HG03039 (cell line): ENCODE measurements at regions not wholly inside any gene's neighbourhood (a gene's known extent, or its start where the extent isn't known, plus 50 kb on each side); places are given as distances from the start of the nearest gene placed in this dataset.

Experiments used
- ATAC-seq: cut with Tn5 transposase; IDR thresholded peaks from one replicate; pipeline ENCODE4 v1.9.1; 2021; ENCODE audit warnings: mild to moderate bottlenecking, moderate library complexity; ENCODE audit not compliant: unreplicated experiment

DNA sequence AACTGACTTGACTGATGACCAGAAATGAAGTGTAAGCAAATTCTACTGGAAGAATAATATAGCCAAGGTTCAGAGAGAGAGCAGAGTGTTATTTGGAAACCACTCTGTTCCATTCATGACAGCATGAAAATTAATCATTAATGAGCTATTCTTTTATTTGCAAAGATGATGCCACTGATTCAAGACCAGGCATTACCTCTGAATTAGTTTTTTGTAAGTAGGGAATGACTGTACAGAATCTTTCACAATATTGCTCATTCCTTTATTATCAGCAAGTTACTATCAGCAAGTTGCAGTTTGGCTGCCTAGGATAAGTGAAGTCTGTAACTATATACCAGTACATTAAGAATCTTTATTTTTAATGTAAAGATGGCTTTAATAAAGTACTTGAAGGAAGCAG, 75.1 kb upstream of the RGMB start:
- ATAC-seq = no peak

DNA sequence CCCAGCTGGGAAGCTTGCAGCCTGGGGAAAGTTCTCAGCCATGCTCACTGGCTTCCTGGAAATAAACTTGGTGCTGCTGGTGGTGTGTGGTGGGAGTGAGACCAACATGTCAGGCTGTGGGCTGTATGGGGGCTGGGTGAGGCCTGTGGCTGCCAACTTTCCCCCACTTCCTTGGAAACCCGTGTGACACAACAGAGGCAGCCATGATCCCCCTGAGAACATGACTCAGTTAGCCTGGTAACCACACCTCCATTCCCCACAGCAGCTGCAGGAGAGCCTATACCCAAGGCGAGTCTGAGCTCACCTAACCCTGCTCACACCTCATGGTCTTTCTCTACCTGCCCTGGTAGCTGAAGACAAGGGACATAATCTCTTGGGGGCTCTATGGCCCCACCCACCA, 72.7 kb upstream of the RGMB start:
- ATAC-seq = no peak

DNA sequence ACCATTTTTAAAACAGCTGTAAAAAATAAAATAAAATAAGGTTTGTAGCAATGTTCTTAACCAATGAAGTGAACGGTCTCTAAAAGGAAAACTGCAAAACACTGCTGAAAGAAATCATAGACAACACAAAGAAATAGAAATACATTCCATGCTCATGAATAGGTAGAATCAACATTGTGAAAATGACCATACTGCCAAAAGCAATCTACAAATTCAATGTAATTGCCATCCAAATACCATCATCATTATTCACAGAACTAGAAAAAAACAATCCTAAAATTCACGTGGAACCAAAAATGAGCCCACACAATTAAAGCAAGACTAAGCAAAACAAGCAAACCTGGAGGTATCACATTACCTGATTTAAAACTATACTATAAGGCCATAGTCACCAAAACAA, 67.6 kb upstream of the RGMB start:
- no peak for ATAC-seq

DNA sequence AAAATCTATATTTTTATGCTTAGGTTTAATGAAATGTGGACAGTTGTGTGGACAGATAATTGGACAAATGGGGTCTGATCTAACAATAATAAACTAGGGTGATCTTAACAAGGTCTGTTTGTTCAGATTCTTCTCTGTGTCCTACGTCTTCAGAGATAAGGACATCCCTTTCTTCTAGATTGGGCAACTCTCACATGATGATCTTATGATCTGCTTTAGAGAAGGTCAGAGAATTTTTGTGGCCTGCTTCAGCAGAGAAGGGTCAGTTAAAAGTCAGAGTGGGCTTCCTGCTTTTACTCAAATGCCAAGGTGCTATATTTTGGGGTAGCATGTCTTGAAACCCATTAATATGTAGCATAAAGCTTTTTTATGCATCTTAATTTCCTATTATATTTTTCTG, 63.8 kb upstream of the RGMB start:
- ATAC-seq = no peak

- ATAC-seq = no peak
Observed at GRCh38 chr5:98713027-98713426, 60.4 kb upstream of the RGMB start.

DNA sequence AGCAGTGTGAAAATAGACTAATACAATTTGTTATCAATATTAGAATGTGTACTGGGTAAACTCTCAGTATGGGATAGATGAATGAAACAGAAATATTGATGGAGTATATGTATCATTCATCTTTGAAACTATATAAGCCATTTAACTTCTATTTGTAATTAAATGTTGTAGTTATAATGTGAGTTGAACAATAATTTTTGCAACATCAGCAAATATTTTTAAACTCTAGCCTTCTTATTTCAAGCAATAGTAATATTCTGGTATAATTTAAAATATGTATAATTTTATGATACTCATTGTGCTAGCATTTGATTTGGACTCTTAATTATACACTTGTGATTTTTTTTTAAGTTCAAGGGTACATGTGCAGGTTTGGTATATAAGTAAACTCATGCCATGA, 59.6 kb upstream of the RGMB start:
- ATAC-seq = no peak

GRCh38 chr5:98714710-98715288, 58.7 kb upstream of the RGMB start:
- ATAC-seq = no peak

- ATAC-seq = no peak
Observed at GRCh38 chr5:98721231-98721928, 52.1 kb upstream of the RGMB start.

DNA sequence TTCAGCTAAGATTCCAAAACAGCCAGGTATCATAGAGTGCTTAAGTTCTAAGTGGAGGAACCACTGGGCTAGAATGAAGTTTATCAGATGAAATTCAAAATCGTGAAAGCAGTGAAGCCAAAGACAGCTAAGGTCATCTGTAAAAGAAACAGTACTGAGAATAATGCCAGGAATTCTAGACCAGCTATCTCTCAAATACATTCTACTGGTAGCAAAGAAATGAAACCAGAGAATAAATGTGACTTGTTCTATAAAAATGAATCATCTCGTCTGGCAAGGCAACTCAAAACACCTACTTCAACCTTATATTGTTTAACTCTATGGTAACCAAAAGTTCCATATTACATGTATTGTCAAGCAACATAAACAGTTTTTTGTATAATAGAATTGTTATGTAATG, 51.3 kb upstream of the RGMB start:
- no peak for ATAC-seq

DNA sequence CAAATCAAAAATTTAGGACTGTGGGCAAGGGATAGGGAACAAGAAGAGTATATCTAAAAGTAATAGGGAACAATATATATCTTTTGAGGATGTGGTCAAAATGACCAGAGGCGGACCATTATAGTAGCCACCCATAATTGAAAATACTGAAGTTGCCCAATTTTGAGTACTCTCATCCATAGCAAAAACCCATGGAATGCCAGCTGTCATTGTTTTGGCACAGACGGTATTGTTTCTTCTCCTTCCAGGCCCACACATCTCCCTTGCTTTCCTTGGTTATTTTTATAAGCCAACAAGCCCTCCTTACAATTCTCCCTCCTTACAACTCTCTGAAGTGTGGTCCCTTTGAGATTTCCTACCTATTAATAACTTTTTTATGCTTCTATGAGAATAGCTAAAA, 50.4 kb upstream of the RGMB start:
- no peak for ATAC-seq
